ENCODE measurements at regions not wholly inside any gene's neighbourhood (a gene's known extent, or its start where the extent isn't known, plus 50 kb on each side); places are given as distances from the start of the nearest gene placed in this dataset.

DNA sequence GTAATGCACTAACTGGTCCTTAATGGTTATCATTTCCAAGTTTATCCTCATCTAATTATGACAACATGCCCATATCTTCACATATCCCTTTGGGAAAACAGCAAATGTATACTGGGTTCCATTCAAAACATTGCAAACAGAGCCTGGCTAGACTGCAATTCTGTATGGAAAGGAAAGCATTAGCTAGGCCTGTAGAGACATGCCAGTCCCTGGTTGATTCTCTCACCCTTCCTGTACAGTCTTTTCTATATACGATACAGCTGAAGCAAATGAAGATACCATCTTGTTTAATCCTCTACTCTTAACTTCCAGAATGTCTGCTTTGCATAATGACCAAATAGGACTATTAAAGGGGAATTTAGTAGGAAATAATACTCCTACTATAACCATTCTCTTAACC lies 294.4 kb upstream of the MC4R start:
- Histone ChIP-seq H3K36me3 (ENCODE audit: insufficient read depth, low read depth, low read length) (no peaks in the 10 kb centered on the region), H3K27me3 (ENCODE audit: insufficient read depth, low read length) (no peaks in the 10 kb centered on the region), H3K4me3 (ENCODE audit: low read length) (no peak overlapping the region), H3K27ac (ENCODE audit: low read length) (no peak overlapping the region), H3K9me3 (ENCODE audit: insufficient read depth, low read depth, low read length) (no peaks in the 10 kb centered on the region), H3K9ac (ENCODE audit: low read depth, low read length) (no peak overlapping the region), H3K4me1 (ENCODE audit: insufficient read depth, low read length) (no peaks in the 10 kb centered on the region)

DNA sequence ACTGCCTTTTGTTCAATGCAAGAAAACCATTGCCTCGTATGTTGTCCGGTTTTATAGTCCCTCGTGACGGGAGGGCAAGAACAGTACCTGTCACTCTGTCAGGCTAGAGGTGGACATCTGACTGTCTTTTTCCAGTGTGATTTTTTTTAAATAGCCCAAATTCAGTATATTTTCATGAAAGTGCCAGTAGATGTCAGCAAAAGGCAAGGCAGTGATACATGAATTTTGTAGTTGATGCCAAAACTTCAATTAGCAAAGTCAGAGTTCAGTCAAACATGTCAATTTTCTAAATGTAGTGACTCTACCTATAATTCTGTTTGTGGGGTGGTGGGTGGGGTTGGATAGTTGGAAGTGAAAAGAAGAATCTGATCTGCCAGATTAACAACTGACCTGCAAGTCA lies 296.0 kb upstream of the MC4R start:
- Histone ChIP-seq H3K27me3 (ENCODE audit: insufficient read depth, low read length) (no peaks in the 10 kb centered on the region), H3K36me3 (ENCODE audit: insufficient read depth, low read depth, low read length) (no peaks in the 10 kb centered on the region), H3K4me1 (ENCODE audit: insufficient read depth, low read length) (no peaks in the 10 kb centered on the region), H3K9me3 (ENCODE audit: insufficient read depth, low read depth, low read length) (no peaks in the 10 kb centered on the region), H3K4me3 (ENCODE audit: low read length) (no peak overlapping the region), H3K9ac (ENCODE audit: low read depth, low read length) (no peak overlapping the region), H3K27ac (ENCODE audit: low read length) (no peak overlapping the region)

DNA sequence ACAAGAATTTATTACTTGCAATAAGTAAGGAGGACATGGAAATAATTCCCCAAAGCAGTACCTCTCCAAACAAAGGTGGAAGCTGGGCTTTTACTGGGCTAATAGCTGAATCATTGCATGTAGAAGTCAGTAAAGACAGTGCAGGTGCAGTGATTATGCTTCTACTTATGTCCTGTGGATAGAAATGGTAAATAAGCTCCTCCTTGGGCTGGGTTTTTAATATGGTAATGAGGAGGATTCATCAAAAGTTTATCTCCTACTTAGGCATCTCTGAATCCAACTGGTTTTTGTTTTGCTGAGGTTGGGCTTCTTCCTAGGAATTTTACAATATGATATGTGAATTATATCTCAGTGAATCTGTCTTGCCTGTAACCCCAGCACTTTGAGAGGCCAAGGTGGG lies 297.4 kb upstream of the MC4R start:
- Histone ChIP-seq H3K27ac (ENCODE audit: low read length) (no peak overlapping the region), H3K4me1 (ENCODE audit: insufficient read depth, low read length) (no peaks in the 10 kb centered on the region), H3K36me3 (ENCODE audit: insufficient read depth, low read depth, low read length) (no peaks in the 10 kb centered on the region), H3K9ac (ENCODE audit: low read depth, low read length) (no peak overlapping the region), H3K4me3 (ENCODE audit: low read length) (no peak overlapping the region), H3K27me3 (ENCODE audit: insufficient read depth, low read length) (no peaks in the 10 kb centered on the region), H3K9me3 (ENCODE audit: insufficient read depth, low read depth, low read length) (no peaks in the 10 kb centered on the region)

DNA sequence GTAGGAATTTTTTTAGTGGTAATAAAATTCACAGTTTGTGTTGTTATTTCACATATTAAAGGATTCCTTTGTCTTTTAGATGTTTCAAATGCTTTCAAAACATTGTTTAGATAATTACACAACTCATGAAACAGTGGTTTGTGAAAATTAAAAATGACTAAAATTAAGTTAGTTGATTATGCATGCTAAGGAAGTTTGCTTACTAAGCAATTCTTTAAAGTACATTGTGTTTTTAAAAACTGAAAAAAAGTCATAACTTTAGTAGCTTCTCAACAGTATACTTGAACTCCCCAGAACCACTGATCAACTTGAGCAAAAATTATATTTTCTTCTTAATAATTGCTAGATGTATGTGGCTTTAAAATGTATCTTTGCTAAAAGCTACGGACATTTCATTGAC lies 298.4 kb upstream of the MC4R start:
- Histone ChIP-seq H3K4me3 (ENCODE audit: low read length) (no peak overlapping the region), H3K27me3 (ENCODE audit: insufficient read depth, low read length) (no peaks in the 10 kb centered on the region), H3K27ac (ENCODE audit: low read length) (no peak overlapping the region), H3K9me3 (ENCODE audit: insufficient read depth, low read depth, low read length) (no peaks in the 10 kb centered on the region), H3K4me1 (ENCODE audit: insufficient read depth, low read length) (no peaks in the 10 kb centered on the region), H3K36me3 (ENCODE audit: insufficient read depth, low read depth, low read length) (no peaks in the 10 kb centered on the region), H3K9ac (ENCODE audit: low read depth, low read length) (no peak overlapping the region)

DNA sequence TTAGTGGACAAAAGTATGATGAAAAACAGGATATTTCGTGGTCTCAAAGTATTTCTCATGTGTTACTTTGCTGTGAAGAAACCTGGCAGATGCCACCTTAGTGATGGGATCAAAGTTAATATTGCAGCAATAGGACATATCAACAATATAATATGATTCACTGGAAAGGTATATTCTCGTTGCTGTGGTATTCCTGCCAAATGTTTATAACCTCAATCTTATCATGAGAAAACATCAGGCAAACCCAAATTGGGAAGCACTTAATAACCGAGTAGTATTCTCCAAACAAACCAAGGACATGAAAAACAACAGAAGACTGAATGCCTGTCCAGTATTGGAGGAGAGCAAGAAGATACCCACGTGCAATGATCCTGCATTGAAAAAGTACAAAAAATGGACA lies 302.6 kb upstream of the MC4R start:
- no peaks in the 10 kb centered on the region for H3K36me3 ChIP-seq (ENCODE audit: insufficient read depth, low read depth, low read length)
- H3K27ac ChIP-seq (ENCODE audit: low read length): no peak overlapping the region
- H3K9me3 ChIP-seq (ENCODE audit: insufficient read depth, low read depth, low read length): no peaks in the 10 kb centered on the region
- H3K4me3 ChIP-seq (ENCODE audit: low read length): no peak overlapping the region
- no peaks in the 10 kb centered on the region for H3K27me3 ChIP-seq (ENCODE audit: insufficient read depth, low read length)
- H3K9ac ChIP-seq (ENCODE audit: low read depth, low read length): no peak overlapping the region
- no peaks in the 10 kb centered on the region for H3K4me1 ChIP-seq (ENCODE audit: insufficient read depth, low read length)

DNA sequence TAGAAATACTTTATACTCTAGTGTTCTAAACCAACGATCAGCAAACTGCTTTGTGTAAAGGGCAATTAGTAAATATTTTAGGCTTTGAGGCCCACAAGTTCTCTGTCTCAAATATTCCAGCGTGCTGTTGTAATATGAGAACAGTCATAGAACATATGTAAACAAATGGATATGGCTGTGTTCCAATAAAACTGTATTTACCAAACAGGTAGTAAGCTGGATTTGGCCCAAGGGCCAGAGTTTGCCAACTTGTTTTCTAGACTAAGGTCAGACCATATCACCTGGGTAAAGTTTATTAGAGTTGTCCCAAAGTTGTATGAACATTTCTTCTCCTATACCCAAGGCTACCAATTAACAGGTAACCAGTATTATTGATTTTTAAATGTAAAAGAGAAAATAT lies 303.2 kb upstream of the MC4R start:
- no peaks in the 10 kb centered on the region for H3K9me3 ChIP-seq (ENCODE audit: insufficient read depth, low read depth, low read length)
- H3K36me3 ChIP-seq (ENCODE audit: insufficient read depth, low read depth, low read length): no peaks in the 10 kb centered on the region
- H3K4me1 ChIP-seq (ENCODE audit: insufficient read depth, low read length): no peaks in the 10 kb centered on the region
- no peaks in the 10 kb centered on the region for H3K27me3 ChIP-seq (ENCODE audit: insufficient read depth, low read length)
- no peak overlapping the region for H3K27ac ChIP-seq (ENCODE audit: low read length)
- H3K4me3 ChIP-seq (ENCODE audit: low read length): no peak overlapping the region
- no peak overlapping the region for H3K9ac ChIP-seq (ENCODE audit: low read depth, low read length)

DNA sequence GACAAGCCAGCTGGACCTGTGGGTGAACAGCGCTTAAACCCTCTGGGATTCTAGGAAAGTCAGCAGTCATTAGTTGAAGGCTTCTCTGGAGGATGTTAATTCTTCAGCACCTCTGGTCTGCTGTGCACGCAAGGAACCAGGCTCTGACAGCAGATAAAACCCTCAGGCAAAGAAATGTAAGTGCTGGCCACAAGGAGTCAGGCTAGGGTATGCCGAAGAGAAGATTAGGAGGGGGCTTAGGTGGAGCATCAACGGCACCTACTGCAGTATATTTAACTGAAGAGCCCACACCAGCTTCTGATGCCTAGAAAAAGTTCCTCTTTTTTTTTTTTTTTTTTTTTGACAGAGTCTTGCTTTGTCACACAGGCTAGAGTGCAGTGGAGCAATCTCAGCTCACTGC lies 304.2 kb upstream of the MC4R start:
- H3K36me3 ChIP-seq (ENCODE audit: insufficient read depth, low read depth, low read length): no peaks in the 10 kb centered on the region
- H3K4me3 ChIP-seq (ENCODE audit: low read length): no peak overlapping the region
- no peaks in the 10 kb centered on the region for H3K27me3 ChIP-seq (ENCODE audit: insufficient read depth, low read length)
- no peak overlapping the region for H3K9ac ChIP-seq (ENCODE audit: low read depth, low read length)
- H3K9me3 ChIP-seq (ENCODE audit: insufficient read depth, low read depth, low read length): no peaks in the 10 kb centered on the region
- H3K4me1 ChIP-seq (ENCODE audit: insufficient read depth, low read length): no peaks in the 10 kb centered on the region
- H3K27ac ChIP-seq (ENCODE audit: low read length): no peak overlapping the region

DNA sequence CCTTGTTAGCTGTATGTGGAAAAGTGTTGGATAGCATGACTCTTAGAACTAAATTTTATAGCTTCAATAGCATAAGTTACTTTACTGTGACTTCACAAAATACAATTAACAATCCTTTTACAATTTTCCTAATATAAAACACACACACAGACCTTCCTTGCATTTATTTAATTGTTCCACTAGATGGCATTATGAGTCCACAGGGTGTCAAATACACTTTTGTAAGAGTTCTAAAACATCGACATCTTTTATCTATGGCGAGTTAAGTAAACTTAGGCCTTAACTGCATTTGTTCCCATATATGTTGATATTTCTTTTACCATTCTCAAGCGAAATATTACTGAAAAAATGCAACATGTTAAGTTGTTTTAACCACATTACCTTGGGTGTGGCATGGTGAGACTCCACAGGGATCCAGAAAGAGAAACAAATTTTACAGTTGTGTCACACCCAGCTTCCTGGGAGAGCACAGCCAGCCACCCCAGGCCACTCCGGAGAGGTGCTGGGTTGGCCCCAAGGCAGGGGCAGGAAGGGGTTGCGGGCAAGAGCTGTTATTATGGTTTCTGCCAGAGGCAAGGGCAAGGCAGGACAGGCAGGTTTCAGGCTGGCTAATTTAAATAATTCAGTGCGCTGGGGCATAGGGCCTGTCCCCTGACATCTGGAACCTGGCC lies 312.4 kb upstream of the MC4R start:
- no peaks in the 10 kb centered on the region for H3K36me3 ChIP-seq (ENCODE audit: insufficient read depth, low read depth, low read length)
- H3K9me3 ChIP-seq (ENCODE audit: insufficient read depth, low read depth, low read length): no peaks in the 10 kb centered on the region
- H3K4me1 ChIP-seq (ENCODE audit: insufficient read depth, low read length): no peaks in the 10 kb centered on the region
- no peaks in the 10 kb centered on the region for H3K27me3 ChIP-seq (ENCODE audit: insufficient read depth, low read length)
- no peak overlapping the region for H3K9ac ChIP-seq (ENCODE audit: low read depth, low read length)
- H3K4me3 ChIP-seq (ENCODE audit: low read length): no peak overlapping the region
- no peak overlapping the region for H3K27ac ChIP-seq (ENCODE audit: low read length)

DNA sequence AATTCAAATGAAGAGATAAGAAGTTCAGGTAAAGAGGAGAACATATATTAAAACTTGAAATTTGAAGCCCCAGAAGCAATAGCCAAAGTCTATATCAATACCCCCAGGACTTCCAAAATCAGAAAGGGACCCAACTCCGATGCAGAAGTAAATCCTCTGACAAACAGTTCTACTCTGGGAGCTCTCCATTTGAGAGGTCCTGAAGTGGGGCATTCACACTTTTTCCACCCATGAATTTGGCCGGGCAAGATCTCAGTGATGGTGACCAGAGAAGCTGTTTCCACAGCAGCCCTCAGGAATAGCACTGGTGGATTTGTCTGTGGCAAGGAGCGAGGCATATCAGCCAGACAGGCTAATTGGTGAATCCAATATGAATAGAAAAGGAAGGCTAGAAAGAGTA lies 313.6 kb upstream of the MC4R start:
- Histone ChIP-seq H3K27me3 (ENCODE audit: insufficient read depth, low read length) (no peaks in the 10 kb centered on the region), H3K27ac (ENCODE audit: low read length) (no peak overlapping the region), H3K9me3 (ENCODE audit: insufficient read depth, low read depth, low read length) (no peaks in the 10 kb centered on the region), H3K4me1 (ENCODE audit: insufficient read depth, low read length) (no peaks in the 10 kb centered on the region), H3K9ac (ENCODE audit: low read depth, low read length) (no peak overlapping the region), H3K4me3 (ENCODE audit: low read length) (no peak overlapping the region), H3K36me3 (ENCODE audit: insufficient read depth, low read depth, low read length) (no peaks in the 10 kb centered on the region)

DNA sequence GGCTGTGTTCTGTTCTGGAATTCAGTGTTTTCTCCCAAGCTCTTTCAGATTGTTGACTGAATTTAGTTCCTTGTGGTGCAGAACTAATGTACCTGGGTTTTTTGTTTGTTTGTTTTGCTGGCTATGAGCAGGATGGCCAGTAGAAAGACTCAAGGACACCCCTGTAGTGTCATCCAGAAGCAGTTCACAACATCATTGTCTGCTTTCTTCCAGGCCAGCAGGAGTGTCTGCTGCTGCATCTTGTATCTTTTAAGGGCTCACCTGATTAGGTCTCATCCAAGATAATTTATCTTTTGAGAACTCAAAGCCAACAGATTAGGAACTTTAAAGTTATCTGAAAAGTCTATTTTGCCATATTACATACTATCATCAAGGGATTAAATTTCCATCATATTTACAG lies 318.5 kb upstream of the MC4R start:
- H3K4me1 ChIP-seq (ENCODE audit: insufficient read depth, low read length): no peaks in the 10 kb centered on the region
- H3K9ac ChIP-seq (ENCODE audit: low read depth, low read length): no peak overlapping the region
- H3K36me3 ChIP-seq (ENCODE audit: insufficient read depth, low read depth, low read length): no peaks in the 10 kb centered on the region
- H3K27ac ChIP-seq (ENCODE audit: low read length): no peak overlapping the region
- H3K4me3 ChIP-seq (ENCODE audit: low read length): no peak overlapping the region
- H3K27me3 ChIP-seq (ENCODE audit: insufficient read depth, low read length): no peaks in the 10 kb centered on the region
- H3K9me3 ChIP-seq (ENCODE audit: insufficient read depth, low read depth, low read length): no peaks in the 10 kb centered on the region

DNA sequence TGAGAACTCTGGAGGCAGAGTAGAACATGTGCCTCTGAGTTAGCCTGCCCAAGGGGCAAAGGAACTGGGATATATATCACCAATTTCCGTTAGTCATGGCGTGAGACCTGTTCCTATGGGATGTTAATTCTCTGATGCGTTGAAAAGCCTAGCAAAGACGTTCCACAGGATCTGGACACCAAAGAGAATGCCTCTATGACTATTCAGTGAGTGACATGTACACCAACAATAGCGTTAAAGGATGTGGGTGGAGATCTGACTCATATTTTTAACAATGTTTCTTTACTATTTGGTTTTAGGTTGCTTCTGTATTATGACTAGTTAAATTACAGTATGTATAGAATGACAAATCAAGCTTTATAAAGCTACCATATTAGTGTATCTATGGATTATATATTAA lies 320.9 kb upstream of the MC4R start:
- H3K9ac ChIP-seq (ENCODE audit: low read depth, low read length): no peak overlapping the region
- H3K4me3 ChIP-seq (ENCODE audit: low read length): no peak overlapping the region
- no peak overlapping the region for H3K27ac ChIP-seq (ENCODE audit: low read length)
- no peaks in the 10 kb centered on the region for H3K27me3 ChIP-seq (ENCODE audit: insufficient read depth, low read length)
- H3K36me3 ChIP-seq (ENCODE audit: insufficient read depth, low read depth, low read length): no peaks in the 10 kb centered on the region
- H3K9me3 ChIP-seq (ENCODE audit: insufficient read depth, low read depth, low read length): no peaks in the 10 kb centered on the region
- no peaks in the 10 kb centered on the region for H3K4me1 ChIP-seq (ENCODE audit: insufficient read depth, low read length)

DNA sequence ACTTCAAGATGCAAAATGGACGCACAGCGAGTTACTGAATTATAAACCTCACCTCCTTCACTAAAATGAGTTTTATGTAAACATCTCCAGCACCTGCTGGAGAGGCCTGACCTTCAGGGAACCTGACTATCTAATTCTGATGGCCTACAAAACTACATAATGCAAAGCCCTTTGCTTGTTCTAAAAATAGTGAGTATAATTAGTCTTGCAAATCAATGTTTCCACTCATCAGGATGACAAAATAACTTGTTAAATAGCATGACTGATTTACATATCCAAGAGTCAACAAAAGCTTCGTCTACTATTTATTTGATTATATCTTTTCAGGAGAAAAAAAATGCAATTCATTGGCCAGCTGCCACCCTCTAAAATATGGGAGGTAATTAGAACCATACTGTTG lies 326.3 kb upstream of the MC4R start:
- Histone ChIP-seq H3K4me3 (ENCODE audit: low read length) (no peak overlapping the region), H3K9me3 (ENCODE audit: insufficient read depth, low read depth, low read length) (no peaks in the 10 kb centered on the region), H3K36me3 (ENCODE audit: insufficient read depth, low read depth, low read length) (no peaks in the 10 kb centered on the region), H3K27me3 (ENCODE audit: insufficient read depth, low read length) (no peaks in the 10 kb centered on the region), H3K4me1 (ENCODE audit: insufficient read depth, low read length) (no peaks in the 10 kb centered on the region), H3K9ac (ENCODE audit: low read depth, low read length) (no peak overlapping the region), H3K27ac (ENCODE audit: low read length) (no peak overlapping the region)

DNA sequence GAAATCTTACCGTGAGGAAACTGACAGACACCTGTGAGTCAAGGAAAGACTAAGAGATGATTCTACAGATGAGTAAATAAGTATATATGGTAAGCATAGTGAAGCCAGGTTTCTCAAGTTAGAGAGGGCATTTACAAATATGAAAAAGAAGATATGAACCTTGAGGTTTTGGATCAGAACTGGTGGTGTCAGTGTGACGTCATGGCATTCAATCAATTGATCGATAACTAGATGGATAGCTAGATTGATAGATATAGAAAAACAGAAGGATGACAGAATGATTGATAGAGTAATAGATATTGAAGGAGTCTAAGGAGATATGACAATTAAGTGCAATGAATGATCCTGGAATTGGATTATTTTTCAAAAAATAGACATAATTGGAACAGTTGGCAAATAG lies 350.2 kb upstream of the MC4R start:
- Histone ChIP-seq H3K4me1 (ENCODE audit: insufficient read depth, low read length) (no peaks in the 10 kb centered on the region), H3K4me3 (ENCODE audit: low read length) (no peak overlapping the region), H3K36me3 (ENCODE audit: insufficient read depth, low read depth, low read length) (no peaks in the 10 kb centered on the region), H3K27me3 (ENCODE audit: insufficient read depth, low read length) (no peaks in the 10 kb centered on the region), H3K27ac (ENCODE audit: low read length) (no peak overlapping the region), H3K9me3 (ENCODE audit: insufficient read depth, low read depth, low read length) (no peaks in the 10 kb centered on the region), H3K9ac (ENCODE audit: low read depth, low read length) (no peak overlapping the region)
